Fibroblast of pulmonary artery (primary cell): ENCODE measurements at regions not wholly inside any gene's neighbourhood (a gene's known extent, or its start where the extent isn't known, plus 50 kb on each side); places are given as distances from the start of the nearest gene placed in this dataset.

Source experiments
- DNase-seq: peaks from one replicate; pipeline ENCODE4 v3.0.0-alpha.2; 2010; ENCODE audit warnings: low read depth
- H3K4me3 ChIP-seq: replicated peaks from 2 replicates; pipeline ENCODE4 v1.5.1; 2011; ENCODE audit warnings: low read depth, mild to moderate bottlenecking, control low read depth, low read length, moderate library complexity
- TF ChIP-seq, protein P1 (sequence below): IDR thresholded peaks from 2 replicates; pipeline ENCODE4 v1.5.1; 2011; ENCODE audit warnings: mild to moderate bottlenecking, control low read depth, low read length, inconsistent platforms; ENCODE audit errors: missing control alignments

DNA sequence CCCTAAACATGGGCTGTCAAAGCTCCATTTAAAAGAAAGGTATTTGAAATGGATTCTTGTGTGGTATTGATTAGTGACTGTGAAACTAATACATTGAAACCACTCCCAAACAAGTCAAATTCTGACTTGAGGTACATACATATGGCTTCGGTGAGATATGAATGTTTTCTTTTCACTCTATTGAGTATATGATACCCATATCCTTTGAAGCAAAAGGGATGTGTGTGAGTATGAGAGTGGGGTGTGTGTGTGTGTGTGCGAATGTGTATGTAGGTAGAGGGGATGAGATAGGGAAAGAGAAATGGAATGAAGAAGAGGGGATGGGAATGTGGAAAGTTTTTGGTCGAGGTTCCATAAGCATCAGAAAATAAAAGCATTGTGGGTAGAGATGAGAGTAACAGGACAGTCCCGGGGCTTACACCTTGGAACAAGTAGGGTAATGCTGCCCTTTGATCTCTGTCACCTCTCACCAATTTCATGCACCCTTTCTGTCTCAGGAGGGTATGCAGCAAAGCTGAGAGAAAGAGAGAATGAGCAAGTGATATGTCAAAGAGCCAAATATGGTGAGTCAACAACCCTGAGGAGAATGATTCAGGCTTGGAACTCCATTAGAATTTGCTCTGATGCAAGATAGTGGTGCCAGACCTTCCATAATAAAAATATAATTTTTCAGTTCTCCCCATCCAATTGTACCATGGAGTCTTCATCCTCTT lies 64.0 kb upstream of the ZEB2 start:
- DNase-seq: peak; percentile 84
- TF ChIP-seq, protein P1, sequence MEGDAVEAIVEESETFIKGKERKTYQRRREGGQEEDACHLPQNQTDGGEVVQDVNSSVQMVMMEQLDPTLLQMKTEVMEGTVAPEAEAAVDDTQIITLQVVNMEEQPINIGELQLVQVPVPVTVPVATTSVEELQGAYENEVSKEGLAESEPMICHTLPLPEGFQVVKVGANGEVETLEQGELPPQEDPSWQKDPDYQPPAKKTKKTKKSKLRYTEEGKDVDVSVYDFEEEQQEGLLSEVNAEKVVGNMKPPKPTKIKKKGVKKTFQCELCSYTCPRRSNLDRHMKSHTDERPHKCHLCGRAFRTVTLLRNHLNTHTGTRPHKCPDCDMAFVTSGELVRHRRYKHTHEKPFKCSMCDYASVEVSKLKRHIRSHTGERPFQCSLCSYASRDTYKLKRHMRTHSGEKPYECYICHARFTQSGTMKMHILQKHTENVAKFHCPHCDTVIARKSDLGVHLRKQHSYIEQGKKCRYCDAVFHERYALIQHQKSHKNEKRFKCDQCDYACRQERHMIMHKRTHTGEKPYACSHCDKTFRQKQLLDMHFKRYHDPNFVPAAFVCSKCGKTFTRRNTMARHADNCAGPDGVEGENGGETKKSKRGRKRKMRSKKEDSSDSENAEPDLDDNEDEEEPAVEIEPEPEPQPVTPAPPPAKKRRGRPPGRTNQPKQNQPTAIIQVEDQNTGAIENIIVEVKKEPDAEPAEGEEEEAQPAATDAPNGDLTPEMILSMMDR: no peak
- no peak overlapping the region for H3K4me3 ChIP-seq

DNA sequence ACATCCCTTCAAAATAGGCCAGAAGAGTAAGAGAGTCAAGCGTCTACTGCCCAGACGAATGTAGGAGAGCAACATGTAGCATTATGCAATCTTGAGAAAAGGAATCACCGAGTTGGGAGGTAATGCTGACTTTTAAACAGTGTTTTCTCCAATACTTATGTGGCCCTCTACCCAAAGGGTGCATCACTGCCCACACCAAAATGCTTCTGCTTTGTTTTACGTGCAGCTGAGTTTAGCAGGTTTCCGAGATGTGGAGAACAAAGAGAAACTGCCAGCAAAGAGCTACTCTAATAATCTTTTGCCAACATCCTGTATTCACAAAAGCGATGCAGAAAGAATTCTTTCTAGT lies 63.4 kb upstream of the ZEB2 start:
- TF ChIP-seq, protein P1: no peak

DNA sequence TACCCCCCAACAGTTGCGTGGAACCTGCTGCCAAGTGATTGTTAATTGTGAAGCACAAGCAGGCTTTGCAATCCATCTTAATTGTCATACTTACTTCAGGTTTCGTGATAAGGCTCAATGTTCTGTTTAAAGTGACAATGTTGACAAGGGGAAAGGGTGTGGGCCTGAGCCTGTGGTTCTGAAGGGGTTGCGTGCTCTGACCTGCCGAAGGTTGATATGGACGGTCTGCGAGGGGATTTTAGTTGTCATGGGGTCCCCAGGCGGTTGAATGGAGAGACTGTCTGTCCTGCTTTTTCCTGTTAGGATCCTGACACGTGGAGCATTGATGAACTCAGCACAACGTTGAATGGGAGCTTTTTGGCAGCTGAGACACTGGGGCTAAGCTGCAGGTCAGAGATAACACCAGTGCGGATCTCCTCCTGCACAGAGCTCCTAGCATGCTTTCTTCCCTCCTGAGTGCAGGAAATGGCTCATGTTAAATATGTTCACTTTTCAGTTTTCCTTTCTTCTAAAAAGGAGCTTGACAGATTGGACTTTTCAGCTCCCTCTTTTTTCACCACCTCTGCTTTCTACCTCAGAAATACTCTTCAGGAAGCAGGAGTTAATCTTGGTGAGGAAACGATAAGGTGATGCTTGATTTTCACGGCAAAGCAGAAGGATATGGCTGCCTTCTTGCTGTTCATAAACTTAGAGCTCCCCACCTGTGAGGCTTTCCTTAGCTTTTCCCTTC lies 62.9 kb upstream of the ZEB2 start:
- no peak for DNase-seq
- TF ChIP-seq, protein P1: no peak
- no peak overlapping the region for H3K4me3 ChIP-seq

More for the DNA sequence above, 63.4 kb upstream of the ZEB2 start:
- no peak for DNase-seq
- no peak overlapping the region for H3K4me3 ChIP-seq

DNA sequence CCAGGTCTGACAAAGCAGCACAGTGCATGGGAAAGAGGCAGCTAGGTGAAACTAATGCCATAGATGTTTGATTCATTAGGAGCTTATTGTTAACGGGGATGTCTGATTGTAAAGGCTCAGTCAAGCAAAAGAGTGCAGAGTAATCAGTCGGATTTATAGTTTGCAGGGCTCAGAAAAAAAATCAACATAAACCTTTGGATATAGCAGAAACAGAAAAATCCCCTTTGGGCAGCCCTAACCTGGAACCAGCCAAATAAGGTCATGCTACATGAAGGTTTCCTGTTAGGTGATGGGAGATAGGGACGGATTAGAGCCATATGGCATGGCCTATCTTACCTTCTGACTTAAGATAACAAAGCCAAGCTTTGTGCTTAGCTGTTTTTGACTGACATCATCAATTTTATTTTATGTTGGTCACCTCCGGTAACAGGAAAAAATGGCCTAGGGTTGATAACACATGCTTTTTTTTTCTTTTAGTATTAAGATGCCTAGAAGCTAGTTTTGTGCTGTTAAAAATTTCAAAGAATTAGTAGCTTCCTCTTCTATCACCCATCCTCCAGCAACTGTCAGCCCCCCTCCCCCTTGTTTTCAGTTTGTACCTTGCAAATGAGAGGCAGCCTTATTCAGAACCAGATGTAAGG lies 60.7 kb upstream of the ZEB2 start:
- DNase-seq: no peak
- H3K4me3 ChIP-seq: no peak overlapping the region
- TF ChIP-seq, protein P1: no peak

DNA sequence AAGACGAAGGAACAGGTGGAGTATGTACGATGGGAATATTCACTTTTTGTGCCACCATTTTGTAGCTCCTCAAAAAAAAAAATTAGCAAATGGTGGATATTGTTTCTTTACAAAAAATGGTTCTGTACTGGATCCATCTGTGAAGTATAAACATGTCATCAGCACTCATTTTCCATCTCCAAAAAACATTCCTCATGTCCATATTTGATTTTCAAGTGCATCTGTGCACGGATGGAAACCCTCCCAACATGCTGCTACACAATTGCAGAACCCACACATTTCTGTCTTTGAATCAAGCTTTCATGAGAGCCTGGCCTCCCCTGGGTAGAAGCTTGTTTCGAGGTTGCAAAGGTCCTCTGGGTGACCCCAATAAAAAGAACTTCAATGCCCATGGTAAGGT lies 59.6 kb upstream of the ZEB2 start:
- no peak overlapping the region for H3K4me3 ChIP-seq
- TF ChIP-seq, protein P1: no peak
- DNase-seq: no peak

DNA sequence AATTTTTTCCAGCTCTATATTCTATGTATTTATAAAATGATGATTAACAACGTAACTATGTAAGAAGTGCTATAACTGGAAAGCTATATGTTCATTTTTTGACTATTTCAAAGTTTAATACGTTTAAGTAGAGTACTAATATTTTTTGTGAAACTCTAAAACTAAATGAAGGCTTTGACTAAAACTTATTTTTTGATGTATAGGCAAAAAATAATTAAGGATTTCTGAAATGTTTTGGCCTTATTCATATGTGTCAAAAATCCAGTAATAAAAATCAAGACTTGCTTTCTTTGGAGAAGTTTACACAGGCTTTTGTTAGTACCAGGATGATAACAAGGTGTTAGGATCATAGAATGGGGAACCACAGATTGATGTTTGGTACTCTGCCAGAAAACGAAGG lies 58.2 kb upstream of the ZEB2 start:
- H3K4me3 ChIP-seq: no peak overlapping the region
- TF ChIP-seq, protein P1: no peak
- DNase-seq: no peak
